Gastrocnemius medialis (tissue), 4 donors: ENCODE measurements at regions not wholly inside any gene's neighbourhood (a gene's known extent, or its start where the extent isn't known, plus 50 kb on each side); places are given as distances from the start of the nearest gene placed in this dataset.
A peak's percentile ranks its signal among the peaks of the same experiment; 100 is the strongest.

Experiments
- ATAC-seq, 2 donors: fragments of 150-250 bp; one replicate each; pipeline ENCODE4 v1.9.1; 2016
- DNase-seq, 2 donors: peaks; one replicate each; pipeline ENCODE4 v3.0.0-alpha.2; 2019
- H3K27ac ChIP-seq, 4 donors: fragments of 200-600 bp; sonication (generic); 1 replicate in 1 of 4; 2 replicates in 3 of 4; pipeline ENCODE4 v1.5.1; 2016 to 2018; ENCODE audit warnings: mild to moderate bottlenecking in 2 of 4, moderate library complexity in 1 of 4
- H3K27me3 ChIP-seq, 3 donors: fragments of 200-600 bp; sonication (generic) in 2 of 3; 1 replicate in 1 of 3; 2 replicates in 2 of 3; pipeline versions ENCODE4 v1.5.1 to v1.6.0; 2016 to 2019; ENCODE audit warnings: mild to moderate bottlenecking in 1 of 3, moderate library complexity in 1 of 3
- H3K36me3 ChIP-seq, 2 donors: fragments of 200-600 bp; sonication (generic) in 1 of 2; one replicate each; pipeline ENCODE4 v1.5.1; 2017 to 2018
- H3K4me1 ChIP-seq, 2 donors: fragments of 200-600 bp; sonication (generic) in 1 of 2; one replicate each; pipeline ENCODE4 v1.5.1; 2016 to 2017; ENCODE audit warnings: mild to moderate bottlenecking in 2 of 2
- H3K4me3 ChIP-seq, 4 donors: fragments of 200-600 bp; sonication (generic) in 3 of 4; 1 replicate in 1 of 4; 2 replicates in 3 of 4; pipeline ENCODE4 v1.5.1; 2016 to 2019; ENCODE audit warnings: mild to moderate bottlenecking in 2 of 4
- H3K9me3 ChIP-seq, 3 donors: fragments of 200-600 bp; sonication (generic) in 2 of 3; 1 replicate in 1 of 3; 2 replicates in 2 of 3; pipeline ENCODE4 v1.5.1; 2016 to 2019
- POLR2A ChIP-seq, 2 donors: fragments of 450-650 bp; IDR thresholded peaks; one replicate each; pipeline ENCODE4 v1.6.1; 2017; ENCODE audit warnings: antibody characterized with exemption in 2 of 2, mild to moderate bottlenecking in 2 of 2, moderate library complexity in 2 of 2
- in situ Hi-C, 4 donors: fragments of 200-750 bp; cut with MboI; loops; one replicate each; pipeline versions ENCODE4 v1.15.0 to v1.8.0; 2017; ENCODE audit warnings: low sequenced_read_pairs in 4 of 4
- intact Hi-C: fragments of 100-400 bp; cut with DNase I; formaldehyde crosslinking; loops from one replicate; pipeline ENCODE4 v1.15.1; 2023; ENCODE audit warnings: low total_unique reads
- TF ChIP-seq, protein P1 (sequence below), 5 experiments: fragments of 450-650 bp in 3 of 5; fragments of 200-600 bp in 2 of 5; sonication (generic) in 2 of 5; IDR thresholded peaks in 4 of 5; conservative IDR thresholded peaks in 1 of 5; 1 replicate in 4 of 5; 2 replicates in 1 of 5; pipeline ENCODE4 v1.5.1; 2016 to 2019; ENCODE audit warnings: antibody characterized with exemption in 5 of 5, mild to moderate bottlenecking in 3 of 5, moderate library complexity in 3 of 5

DNA sequence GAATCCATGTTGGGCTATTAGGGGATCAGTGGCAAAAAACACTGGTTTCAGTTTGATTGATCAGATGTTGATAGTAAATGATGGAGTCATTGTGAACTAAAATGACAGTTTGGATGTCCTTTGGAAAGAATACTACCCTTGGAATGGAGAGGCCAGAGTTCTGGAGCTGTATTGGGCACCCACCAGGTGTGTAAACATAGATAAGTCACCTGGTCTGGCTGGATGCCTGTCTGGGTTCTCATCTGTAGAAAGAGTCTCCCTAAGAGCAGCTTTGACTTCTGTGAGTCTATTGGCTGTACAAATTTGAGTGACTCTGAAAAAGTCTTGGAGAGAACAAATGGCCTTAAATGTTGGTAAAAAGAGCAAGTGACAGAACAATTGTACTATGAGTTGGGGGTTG, 115.0 kb downstream of the SCP2D1 start:
- Histone ChIP-seq H3K9me3 (no peaks in the 10 kb centered on the region), H3K27ac (no peak overlapping the region), H3K36me3 (no peaks in the 10 kb centered on the region), H3K27me3 (no peaks in the 10 kb centered on the region), H3K4me3 (no peak overlapping the region), H3K4me1 (no peaks in the 10 kb centered on the region)
- TF ChIP-seq, protein P1, sequence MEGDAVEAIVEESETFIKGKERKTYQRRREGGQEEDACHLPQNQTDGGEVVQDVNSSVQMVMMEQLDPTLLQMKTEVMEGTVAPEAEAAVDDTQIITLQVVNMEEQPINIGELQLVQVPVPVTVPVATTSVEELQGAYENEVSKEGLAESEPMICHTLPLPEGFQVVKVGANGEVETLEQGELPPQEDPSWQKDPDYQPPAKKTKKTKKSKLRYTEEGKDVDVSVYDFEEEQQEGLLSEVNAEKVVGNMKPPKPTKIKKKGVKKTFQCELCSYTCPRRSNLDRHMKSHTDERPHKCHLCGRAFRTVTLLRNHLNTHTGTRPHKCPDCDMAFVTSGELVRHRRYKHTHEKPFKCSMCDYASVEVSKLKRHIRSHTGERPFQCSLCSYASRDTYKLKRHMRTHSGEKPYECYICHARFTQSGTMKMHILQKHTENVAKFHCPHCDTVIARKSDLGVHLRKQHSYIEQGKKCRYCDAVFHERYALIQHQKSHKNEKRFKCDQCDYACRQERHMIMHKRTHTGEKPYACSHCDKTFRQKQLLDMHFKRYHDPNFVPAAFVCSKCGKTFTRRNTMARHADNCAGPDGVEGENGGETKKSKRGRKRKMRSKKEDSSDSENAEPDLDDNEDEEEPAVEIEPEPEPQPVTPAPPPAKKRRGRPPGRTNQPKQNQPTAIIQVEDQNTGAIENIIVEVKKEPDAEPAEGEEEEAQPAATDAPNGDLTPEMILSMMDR (IDR thresholded peaks at IDR 0.05 in 4 of 5, conservative IDR thresholded peaks at IDR 0.05 in 1 of 5) = no peak
- no peak for TF ChIP-seq POLR2A (IDR thresholded peaks at IDR 0.05)
- ATAC-seq (no peak), DNase-seq (no peak)
- intact Hi-C loops = no loop called here
- in situ Hi-C loops = no loop called here

DNA sequence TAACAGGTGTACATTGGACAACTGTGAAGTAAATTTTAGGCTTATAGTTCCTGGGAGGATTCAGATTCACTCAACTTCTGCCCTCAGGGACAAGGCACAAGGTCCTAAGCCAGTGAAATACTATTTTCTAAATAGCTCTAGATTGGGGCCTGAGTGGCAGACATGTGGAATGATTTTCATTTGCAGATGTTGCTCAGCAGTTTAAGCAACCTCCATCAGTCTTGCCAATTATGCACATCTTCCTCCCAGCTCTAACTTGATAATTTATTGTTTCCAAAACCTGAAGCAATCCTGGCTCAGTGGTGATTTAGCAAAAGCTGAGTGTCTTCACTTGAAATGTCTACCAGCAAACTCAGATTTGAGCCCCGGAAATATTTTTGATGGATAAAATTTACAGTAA, 116.2 kb downstream of the SCP2D1 start:
- no peaks in the 10 kb centered on the region for H3K27me3 ChIP-seq
- H3K27ac ChIP-seq = no peak overlapping the region
- in situ Hi-C loops = no loop called here
- no peaks in the 10 kb centered on the region for H3K4me1 ChIP-seq
- TF ChIP-seq POLR2A (IDR thresholded peaks at IDR 0.05) = no peak
- TF ChIP-seq, protein P1 (IDR thresholded peaks at IDR 0.05 in 4 of 5, conservative IDR thresholded peaks at IDR 0.05 in 1 of 5) = no peak
- intact Hi-C loops = no loop called here
- H3K36me3 ChIP-seq = no peaks in the 10 kb centered on the region
- no peak for DNase-seq
- no peaks in the 10 kb centered on the region for H3K9me3 ChIP-seq
- no peak overlapping the region for H3K4me3 ChIP-seq
- no peak for ATAC-seq

DNA sequence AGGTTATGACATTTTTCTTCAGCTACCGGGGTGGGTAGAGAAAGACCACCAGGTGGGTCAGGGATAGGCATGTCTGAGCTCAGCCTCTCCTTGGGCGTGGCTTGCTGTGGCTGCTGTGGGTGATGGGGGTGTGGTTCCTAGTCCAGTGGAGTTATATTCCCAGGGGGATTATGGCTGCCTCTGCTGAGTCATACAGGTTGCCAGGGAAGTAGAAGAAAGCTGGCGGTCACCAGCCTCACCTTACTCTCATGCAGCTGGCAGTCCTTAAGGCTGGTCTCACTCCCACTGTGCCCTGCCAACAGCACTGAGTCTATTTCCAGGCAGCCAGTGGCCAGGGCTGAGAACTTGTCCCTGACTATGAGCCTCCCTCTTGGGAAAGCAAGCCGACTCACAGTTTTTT, 130.0 kb downstream of the SCP2D1 start:
- Histone ChIP-seq H3K27ac (no peak overlapping the region), H3K4me3 (no peak overlapping the region), H3K9me3 (no peaks in the 10 kb centered on the region), H3K4me1 (no peaks in the 10 kb centered on the region), H3K27me3 (no peaks in the 10 kb centered on the region), H3K36me3 (no peaks in the 10 kb centered on the region)
- intact Hi-C loops (no loop called here), in situ Hi-C loops (no loop called here)
- TF ChIP-seq, protein P1 (IDR thresholded peaks at IDR 0.05 in 4 of 5, conservative IDR thresholded peaks at IDR 0.05 in 1 of 5) = no peak
- TF ChIP-seq POLR2A (IDR thresholded peaks at IDR 0.05) = no peak
- DNase-seq (peak in 1 of 2 donors; percentile 20), ATAC-seq (no peak)

DNA sequence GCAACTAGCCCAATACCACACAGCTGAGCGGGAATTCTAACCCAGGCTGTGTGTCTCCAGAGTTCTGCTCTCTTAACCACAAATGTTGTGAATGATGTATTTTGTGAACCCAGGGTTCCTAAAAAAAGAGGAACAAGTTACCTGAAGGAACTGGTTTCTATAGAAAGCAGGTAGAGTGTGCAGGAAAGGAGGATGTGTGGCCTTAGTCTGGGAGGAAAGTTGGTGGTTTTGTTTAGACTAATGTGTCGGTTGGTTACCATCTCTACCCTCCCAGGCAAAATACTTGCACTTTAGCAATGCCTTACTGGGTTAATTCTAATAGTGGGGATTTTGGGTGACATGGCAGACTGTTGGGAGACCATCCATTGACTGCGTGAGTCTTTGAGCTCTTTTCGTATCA, 143.3 kb downstream of the SCP2D1 start:
- no peak overlapping the region for H3K4me3 ChIP-seq
- H3K27me3 ChIP-seq = no peaks in the 10 kb centered on the region
- intact Hi-C loops = no loop called here
- in situ Hi-C loops = no loop called here
- no peaks in the 10 kb centered on the region for H3K9me3 ChIP-seq
- TF ChIP-seq, protein P1 (IDR thresholded peaks at IDR 0.05 in 4 of 5, conservative IDR thresholded peaks at IDR 0.05 in 1 of 5) = no peak
- TF ChIP-seq POLR2A (IDR thresholded peaks at IDR 0.05) = no peak
- no peak for ATAC-seq
- no peak for DNase-seq
- H3K36me3 ChIP-seq = no peaks in the 10 kb centered on the region
- H3K4me1 ChIP-seq = no peaks in the 10 kb centered on the region
- H3K27ac ChIP-seq = no peak overlapping the region

DNA sequence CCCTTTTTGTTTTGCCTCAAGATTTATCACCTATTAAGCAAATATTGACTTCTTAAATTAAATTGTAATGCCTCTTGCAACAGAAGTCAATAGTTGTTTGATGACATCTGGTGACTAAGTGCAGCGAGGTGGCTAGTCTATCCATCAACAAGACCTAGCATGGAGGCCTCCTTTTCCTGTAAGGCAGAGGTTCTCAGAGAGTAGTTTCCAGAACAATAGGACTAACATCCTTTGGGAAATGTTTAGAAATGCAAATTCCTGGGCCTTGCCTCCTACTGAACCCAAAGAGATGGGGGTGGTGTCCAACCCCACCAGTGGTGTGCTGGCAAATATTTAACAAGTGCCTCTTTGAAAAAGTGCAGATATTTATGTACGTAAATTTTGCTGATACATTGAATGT, 143.7 kb downstream of the SCP2D1 start:
- H3K4me1 ChIP-seq = no peaks in the 10 kb centered on the region

More for the DNA sequence above, 143.7 kb downstream of the SCP2D1 start:
- Histone ChIP-seq H3K9me3 (no peaks in the 10 kb centered on the region), H3K27me3 (no peaks in the 10 kb centered on the region), H3K4me3 (no peak overlapping the region), H3K27ac (no peak overlapping the region), H3K36me3 (no peaks in the 10 kb centered on the region)
- DNase-seq = no peak
- no peak for ATAC-seq
- intact Hi-C loops (no loop called here), in situ Hi-C loops (no loop called here)
- TF ChIP-seq, protein P1 (IDR thresholded peaks at IDR 0.05 in 4 of 5, conservative IDR thresholded peaks at IDR 0.05 in 1 of 5) = no peak
- TF ChIP-seq POLR2A (IDR thresholded peaks at IDR 0.05) = no peak
